Stimulated activated CD8-positive, alpha-beta memory T cell treated with anti-CD3 and anti-CD28 coated beads, Interleukin-12 subunit alpha, Interleukin-12 subunit beta, amount 100 ng/mL, for 24 hours (primary cell): ENCODE measurements at regions not wholly inside any gene's neighbourhood (a gene's known extent, or its start where the extent isn't known, plus 50 kb on each side); places are given as distances from the start of the nearest gene placed in this dataset.

Experiments used
- DNase-seq: peaks from one replicate; pipeline ENCODE4 v3.0.0-alpha.2; 2020; ENCODE audit errors: extremely low read depth

DNA sequence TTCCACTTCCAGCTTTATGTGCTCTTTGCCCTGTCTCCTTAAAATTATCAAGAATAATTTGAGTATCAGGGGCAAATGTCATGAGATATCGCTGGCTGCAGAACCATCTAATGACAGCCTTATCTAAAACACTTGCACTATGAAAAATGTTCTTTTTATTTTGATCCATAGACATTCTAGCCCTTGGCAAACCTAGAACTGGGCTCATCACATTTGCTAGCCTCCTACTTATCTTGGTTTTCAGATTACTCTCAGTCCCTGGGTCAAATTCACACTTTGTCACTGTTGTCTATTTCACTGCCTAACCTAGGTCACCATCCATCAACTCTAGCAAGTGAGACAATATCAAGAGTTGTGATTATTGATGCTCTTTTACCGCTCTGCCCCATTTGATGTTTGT, 59.9 kb upstream of the IPO9 start:
- DNase-seq: no peak

GRCh38 chr1:201769966-201770365, 59.0 kb upstream of the IPO9 start:
- no peak for DNase-seq

- no peak for DNase-seq
These were observed 57.5 kb upstream of the IPO9 start for GRCh38 chr1:201771466-201771865.

GRCh38 chr1:201772178-201772577, 56.8 kb upstream of the IPO9 start:
- no peak for DNase-seq

- no peak for DNase-seq
These were observed 55.2 kb upstream of the IPO9 start for GRCh38 chr1:201773764-201774163.

DNA sequence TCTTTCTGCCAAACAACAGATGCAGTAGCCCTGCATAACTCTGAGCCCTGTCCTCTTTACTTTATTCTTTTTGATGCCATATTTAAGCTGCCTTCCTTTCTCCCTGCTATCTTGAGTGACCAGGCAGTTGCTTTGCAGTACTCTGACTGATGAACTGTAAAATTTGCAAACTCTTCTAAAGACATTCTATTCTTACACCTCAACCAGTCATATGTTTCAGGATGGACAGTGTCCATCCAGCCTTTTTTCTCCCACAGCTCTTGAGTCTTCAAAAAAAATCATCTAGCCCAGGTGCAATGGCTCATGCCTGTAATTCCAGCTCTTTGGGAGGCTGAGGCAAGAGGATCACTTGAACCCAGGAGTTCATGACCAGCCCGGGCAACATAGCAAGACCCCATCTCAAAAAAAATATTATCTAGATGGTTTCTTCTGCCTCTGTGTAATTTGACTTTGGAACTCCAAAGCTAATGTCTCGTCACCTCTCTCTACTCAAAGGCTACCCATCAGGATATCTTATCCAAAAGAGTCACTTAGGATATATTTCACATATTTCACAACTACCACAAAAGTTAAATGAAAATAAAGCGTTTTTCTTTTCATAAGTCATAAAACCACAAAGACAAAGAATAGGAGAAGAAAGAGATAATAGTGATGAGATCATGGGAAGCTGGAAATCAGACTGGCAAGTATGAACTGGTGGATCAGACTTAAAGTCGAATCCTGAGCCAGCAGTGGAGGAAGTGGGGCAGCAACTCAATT, 54.6 kb upstream of the IPO9 start:
- no peak for DNase-seq

GRCh38 chr1:201774983-201775344, 54.0 kb upstream of the IPO9 start:
- DNase-seq: no peak

GRCh38 chr1:201775380-201775779, 53.6 kb upstream of the IPO9 start:
- DNase-seq: no peak

DNA sequence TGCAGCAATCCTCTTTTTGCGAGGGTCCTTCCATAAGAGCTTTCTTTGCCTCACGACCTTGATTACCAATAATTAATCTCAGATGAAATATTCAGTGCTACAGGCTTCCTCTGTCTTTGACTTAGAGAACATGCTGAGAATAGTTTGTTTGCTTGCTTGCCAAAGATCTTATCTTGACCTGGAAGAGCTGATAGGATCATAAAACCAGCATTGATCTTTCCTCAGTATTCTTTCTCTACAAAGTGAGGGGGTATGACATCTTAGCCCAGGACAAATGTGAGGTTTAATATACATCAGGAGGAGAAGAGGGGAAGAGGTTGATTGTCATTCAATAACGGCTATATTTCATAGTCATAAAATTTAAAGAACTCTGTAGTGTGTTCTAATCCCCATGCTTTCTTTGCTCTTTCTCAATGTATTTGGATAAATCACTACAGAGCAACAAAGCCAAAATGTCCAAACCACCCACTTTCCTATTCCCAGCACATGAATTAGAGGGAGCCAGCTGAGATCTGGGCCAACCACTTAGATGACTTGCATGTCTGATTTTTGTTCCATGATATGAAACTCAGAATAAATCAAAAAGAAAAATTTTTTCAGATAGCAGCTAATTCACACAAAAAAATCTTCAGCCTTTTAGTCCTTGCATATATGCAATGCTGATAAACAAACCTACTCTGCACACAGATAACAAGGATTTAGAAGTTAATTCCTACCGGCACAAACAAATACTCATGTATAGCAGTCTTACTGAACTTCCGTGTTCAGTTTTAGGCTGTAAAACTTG, 50.5 kb upstream of the IPO9 start:
- no peak for DNase-seq
